AML-193 (cell line): ENCODE measurements at regions not wholly inside any gene's neighbourhood (a gene's known extent, or its start where the extent isn't known, plus 50 kb on each side); places are given as distances from the start of the nearest gene placed in this dataset.
"Not testable (repeated sequence)": the region's sequence is repeated elsewhere in the genome, so short reads cannot be mapped to it uniquely, and the experiment has no call there.

Experiments used
- DNase-seq, 2 experiments: peaks; one replicate each; lab custom pipeline; 2025; lab: John Stamatoyannopoulos, UW

DNA sequence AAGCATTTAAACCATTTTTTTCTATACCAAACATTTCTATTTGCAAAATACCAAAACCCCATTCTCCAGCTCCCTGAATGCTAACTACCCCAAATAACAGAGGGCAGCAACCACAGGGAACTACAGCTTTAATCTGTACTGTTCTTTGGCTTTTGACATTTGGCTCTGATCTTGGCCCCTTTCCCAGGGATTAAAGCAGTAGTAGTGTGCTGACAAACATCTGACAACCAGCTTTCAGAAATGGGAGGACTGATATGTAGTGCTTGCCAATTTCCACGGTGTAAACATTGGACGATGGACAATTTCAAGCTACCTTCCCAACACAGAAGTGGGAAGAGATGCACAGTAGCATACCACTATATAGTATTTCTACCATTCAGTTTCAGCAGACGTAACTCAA is 88.4 kb upstream of the TEAD1 start:
- DNase-seq = no peak

DNA sequence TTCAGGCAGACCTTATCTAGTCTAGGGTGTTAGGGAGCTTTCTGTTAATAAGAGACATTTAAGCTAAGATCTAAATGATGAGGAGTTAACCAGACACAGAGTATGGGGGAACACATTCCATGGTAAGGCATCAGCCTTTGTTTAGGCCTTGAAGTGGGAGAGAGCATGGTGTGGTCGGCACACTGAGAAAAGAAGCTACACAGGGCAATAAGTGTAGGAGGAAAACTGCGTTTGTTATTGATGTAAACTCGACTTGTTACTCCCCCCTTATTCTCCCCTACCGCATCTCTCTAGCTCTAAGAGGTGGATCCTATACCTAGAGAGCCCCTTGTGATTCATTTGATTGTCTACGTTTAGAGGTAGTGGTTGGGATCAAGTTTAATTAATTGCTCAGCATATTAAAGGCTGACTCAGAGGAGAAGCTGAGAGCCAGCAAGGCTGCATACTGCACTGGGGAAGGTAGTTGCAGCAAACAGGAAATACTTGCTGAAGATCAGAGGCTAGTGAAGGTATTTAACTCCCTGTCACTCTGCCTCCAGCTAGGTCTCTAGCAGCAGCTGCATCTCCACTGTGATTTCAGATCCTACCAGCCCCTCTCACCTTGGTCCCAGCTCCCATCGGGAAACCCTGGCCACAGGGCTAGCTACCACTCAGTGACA is 86.8 kb upstream of the TEAD1 start:
- no peak for DNase-seq

DNA sequence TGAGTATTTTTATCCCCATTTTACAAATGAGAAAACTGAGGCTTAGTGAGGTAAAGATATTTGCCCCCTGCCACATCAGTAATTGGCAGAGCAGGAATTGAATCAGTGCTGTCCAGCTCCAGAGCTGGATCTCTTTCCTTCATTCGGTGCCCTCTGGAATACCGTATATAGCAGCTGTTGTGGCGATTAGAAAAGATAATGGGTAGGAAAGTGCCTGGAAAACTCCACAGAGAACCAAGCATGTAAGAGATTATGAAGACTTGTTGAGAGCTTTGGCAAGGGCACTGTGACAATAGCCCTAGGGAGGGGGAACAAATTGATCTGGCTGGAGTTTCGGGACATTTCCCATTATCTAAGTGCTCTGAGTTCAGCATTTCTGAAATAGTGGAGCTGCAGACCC is 82.5 kb upstream of the TEAD1 start:
- no peak for DNase-seq

DNA sequence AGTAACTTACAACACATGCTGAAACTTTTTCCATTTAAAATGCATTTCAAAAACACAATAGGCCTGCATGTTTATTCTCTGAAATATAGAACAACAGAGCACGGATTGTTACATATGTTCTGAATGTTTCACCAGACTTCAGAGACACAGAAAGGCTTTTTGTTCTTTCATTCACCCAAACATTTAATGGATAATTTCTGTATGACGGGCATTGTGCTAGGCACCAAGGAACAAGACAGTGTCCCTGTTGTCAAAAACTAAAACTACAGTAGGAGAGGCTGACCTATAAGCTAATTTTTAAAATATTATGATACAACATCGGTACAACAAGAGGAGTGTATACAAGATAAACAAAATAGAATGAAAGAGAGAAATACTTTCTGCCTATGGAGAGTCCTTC is 81.9 kb upstream of the TEAD1 start:
- no peak for DNase-seq

DNA sequence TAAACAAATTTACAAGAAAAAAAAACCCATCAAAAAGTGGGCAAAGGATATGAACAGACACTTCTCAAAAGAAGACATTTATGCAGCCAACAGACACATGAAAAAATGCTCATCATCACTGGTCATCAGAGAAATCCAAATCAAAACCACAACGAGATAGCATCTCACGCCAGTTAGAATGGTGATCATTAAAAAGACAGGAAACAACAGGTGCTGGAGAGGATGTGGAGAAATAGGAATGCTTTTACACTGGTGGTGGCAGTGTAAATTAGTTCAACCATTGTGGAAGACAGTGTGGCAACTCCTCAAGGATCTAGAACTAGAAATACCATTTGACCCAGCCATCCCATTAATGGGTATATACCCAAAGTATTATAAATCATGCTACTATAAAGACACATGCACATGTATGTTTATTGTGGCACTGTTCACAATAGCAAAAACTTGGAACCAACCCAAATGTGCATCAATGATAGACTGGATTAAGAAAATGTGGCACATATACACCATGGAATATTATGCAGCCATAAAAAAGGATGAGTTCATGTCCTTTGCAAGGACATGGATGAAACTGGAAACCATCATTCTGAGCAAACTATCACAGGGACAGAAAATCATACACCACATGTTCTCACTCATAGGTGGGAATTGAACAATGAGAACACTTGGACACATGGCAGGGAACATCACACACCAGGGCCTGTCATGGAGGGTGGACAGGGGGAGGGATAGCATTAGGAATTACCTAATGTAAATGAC is 79.0 kb upstream of the TEAD1 start:
- not testable (repeated sequence) for DNase-seq

DNA sequence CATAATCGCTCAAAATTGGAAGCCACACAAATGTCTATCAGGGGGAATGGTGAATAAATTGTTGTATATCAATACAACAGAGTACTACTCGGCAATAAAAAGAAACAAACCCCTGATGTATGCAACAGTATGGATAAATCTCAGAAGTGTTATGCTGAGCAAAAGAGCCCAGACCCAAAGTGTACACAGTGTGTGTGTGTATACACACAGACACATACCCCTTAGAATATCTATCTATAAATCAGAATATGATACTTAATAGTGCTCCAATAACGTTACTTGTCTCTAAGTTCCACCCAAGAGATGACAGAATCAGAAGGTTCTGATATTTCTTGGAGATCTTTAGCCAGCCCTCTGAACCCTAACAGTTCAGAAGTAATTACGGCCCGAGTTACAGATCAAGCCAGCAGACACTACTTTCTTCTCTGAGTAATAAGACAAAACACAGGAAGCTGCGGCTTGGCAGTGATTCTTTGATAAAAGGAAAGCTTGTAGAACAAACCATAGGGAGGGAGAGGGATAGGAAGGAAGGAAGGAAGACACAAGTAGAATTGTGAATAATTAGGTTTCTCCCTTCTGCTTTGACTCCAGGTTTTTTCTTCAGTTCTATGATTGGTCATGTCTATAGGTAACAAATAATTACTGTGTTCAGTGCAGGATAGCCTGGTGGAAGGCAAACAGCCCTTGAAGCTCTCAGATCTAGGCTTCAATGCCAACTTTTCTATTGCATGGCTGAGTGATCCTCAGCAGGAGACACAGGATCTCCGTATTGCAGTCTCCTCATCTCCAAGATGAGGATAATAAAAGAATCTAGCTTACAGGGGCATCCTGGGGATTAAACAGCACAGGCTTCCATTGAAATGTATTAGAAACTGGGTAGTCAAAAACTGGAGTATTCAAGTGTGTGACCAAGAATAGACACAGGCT is 75.6 kb upstream of the TEAD1 start:
- no peak for DNase-seq

DNA sequence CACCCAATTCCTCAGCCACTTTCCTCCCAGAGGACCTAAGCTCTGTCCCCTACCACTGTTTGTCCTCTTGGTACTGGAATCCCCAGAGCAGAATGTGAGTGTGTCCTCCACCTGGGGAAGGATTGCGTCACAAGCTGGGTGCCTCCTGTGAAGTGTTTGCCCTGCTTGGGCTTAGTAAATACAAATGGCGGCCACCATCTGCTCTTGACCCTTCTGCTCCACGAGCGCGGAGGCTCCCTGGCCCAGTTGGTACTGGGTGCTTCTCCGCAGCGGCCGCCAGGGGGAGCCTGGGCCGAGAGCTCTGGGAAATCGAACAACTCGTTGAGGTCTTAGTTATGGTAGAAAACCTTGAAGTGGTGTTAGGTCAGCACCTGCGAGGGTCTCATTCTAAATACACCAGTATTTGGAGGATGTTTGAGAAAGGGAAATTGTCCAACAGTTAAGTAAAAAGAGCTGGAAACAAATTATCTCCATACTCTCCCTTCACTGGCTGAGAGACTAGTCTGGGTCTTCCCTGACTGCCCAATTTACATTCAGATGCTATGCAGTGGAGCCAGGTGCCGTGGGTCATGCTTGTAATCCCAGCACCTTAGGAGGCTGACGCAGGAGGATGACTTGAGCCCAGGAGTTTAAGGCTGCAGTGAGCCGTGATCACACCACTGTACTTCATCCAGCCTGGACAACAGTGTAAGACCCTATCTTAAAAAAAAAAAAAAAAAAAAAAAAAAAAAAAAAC is 74.6 kb upstream of the TEAD1 start:
- peak in 1 of 2 experiments; percentile 29 for DNase-seq

DNA sequence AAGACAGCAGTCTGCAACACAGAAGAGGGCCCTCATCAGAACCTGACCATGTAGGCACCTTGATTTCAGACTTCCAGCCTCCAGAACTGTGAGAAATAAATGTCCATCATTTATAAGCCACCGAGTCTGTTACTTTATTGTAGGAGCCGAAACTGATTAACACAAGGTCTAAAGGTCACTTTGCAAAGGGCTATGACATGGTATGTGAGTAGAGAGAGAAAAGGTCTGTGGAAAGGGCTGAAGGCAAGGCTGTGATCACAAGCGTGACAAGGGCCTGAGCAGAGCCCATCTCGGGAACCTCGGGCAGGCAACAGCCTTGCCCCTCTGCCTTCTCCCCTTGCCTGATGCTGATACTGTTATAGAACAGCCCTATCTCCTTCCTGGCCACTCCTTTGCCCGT is 73.4 kb upstream of the TEAD1 start:
- no peak for DNase-seq

DNA sequence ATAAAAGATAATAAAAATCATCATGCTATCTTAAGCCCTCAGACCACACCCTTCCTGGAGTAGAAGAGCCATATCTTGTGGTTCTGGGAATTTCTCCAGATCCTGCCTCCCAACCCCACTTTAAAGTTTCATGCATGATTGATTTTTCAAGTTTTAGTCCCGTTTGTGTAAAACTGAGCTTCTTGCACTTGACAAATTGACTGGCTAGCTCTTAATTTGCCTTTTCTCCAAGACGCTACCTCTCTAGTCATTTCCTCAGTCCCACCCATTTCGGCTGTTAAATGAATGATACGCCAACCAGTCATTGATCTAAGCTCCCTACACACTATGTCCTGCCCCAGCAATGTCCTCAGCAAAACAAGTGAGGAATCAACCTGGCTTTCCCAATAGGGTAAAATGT is 71.8 kb upstream of the TEAD1 start:
- no peak for DNase-seq

DNA sequence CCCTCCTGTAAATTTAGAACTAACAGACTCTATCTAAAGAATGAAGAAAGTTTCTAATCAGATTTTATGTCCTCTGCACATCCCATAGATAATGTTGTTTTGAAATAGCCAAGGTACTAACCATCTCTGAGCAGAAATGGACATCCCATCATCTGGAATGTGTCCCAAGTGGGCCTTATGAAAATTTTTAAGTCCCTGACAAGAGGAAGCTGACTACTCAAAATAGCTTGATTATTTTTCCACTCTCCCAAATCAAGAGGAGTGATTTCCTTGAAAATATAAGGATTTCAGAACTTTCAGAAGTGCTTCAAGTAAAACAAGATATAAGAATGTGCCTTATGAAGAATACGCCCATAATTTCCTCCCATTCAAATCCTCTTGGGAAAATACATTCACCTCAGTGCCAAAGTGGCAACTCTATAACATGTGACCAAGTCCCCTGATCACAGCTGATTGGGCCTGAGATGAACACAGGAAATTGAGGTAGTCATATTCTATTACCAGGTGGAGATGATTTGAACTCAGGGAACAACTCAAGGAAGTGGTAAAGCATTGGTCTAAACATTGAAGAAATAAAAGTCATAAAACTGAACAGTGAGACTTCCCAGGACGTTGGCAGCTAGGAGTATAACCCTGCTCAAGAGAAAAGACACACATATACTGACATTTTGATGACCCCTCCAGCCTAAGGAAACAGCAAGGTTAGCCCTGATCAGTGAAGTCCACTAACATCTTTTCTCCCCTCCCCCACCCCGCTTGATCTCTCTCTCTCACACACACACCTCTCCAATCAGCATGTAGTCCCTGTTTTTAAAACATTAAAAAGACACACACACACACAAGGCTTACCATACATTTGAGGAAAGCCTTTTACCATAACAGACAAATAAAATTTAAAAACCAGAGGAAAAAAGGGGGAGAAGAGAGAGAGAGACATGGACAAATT is 70.8 kb upstream of the TEAD1 start:
- no peak for DNase-seq

DNA sequence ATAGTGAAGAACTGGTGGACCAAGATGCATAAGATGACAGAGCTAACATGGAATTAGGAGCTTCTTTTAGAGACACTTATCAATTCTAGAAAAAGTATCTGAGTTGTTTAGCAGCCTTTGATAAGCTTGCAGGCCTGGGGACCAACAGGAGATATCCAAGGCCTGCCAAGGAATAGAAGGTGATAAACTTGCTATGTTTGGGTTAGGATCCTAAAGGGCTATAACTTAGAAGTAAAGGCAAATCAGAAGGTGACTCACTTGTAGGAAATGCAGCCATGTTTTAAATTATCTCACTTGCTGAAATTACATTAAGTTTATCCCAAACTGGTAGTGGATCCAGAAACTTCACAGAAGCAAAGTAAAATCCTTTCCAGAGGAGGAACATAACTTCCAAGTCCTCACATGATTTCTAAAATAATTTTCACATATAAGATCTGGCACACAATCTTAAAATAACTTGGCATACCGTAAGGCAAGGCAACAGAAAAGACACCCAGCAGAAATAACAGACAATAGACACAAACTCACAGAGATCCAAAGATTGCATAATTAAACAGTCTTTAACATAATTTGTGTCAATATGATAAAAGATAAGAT is 69.6 kb upstream of the TEAD1 start:
- no peak for DNase-seq

DNA sequence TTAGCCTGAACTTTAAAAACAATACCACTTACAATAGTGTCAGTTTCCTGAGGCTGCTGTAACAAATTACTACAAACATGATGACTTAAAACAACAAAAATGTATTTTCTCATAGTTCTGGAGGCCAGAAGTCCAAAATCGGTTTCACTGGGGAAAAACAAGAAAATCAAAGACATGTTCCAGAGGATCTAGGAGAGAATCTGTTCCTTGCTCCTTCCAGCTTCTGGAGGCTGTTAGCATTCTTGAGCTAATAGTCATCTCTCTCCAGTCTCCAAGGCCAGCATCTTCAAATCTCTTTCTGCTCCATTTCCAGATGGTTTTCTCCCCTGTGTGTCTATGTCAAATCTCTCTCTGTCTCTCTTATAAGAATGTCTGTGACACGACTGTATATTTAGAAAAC is 67.6 kb upstream of the TEAD1 start:
- no peak for DNase-seq

DNA sequence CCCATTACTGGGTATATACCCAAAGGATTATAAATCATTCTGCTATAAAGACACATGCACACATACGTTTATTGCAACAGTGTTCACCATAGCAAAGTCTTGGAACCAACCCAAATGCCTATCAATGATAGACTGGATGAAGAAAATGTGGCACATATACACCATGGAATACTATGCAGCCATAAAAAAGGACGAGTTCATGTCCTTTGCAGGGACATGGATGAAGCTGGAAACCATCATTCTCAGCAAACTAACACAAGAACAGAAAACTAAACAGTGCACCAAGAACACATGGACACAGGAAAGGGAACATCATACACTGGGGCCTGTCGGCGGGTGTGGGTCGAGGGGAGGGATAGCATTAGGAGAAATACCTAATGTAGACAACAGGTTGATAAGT is 65.5 kb upstream of the TEAD1 start:
- DNase-seq = not testable (repeated sequence)

DNA sequence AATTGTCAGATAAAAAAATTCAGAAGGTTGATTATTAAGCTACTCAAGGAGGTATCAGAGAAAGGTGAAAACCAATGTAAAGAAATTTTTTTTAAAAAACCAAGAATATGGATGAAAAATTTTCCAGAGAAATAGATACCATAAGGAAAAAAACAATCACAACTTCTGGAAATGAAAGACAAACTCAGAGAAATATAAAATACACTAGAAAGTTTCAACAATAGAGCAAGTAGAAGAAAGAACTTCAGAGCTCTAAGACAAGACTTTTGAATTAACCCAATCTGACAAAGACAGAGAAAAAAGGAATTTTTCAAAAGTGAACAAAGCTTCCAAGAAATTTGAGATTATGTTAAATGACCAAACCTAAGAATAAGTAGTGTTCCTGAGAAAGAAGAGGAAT is 62.9 kb upstream of the TEAD1 start:
- DNase-seq = no peak

DNA sequence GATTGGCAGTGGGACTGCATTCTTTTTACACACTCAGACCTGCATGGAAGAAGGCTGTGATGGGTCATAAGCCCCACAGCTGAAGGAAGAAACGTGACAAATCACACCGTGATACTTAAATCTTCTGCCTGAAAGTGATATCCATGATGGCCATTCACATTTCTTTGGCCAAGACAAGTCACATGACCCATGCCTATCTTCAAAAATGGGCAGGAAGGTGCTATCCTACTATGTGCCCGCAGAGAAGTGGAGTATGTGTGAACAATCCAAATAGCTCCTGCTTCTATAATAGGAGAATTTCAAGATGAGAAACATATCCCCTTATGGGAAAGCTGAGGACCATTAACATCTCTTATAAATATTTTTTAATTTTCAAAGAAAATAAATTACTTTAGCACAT is 56.6 kb upstream of the TEAD1 start:
- no peak for DNase-seq

DNA sequence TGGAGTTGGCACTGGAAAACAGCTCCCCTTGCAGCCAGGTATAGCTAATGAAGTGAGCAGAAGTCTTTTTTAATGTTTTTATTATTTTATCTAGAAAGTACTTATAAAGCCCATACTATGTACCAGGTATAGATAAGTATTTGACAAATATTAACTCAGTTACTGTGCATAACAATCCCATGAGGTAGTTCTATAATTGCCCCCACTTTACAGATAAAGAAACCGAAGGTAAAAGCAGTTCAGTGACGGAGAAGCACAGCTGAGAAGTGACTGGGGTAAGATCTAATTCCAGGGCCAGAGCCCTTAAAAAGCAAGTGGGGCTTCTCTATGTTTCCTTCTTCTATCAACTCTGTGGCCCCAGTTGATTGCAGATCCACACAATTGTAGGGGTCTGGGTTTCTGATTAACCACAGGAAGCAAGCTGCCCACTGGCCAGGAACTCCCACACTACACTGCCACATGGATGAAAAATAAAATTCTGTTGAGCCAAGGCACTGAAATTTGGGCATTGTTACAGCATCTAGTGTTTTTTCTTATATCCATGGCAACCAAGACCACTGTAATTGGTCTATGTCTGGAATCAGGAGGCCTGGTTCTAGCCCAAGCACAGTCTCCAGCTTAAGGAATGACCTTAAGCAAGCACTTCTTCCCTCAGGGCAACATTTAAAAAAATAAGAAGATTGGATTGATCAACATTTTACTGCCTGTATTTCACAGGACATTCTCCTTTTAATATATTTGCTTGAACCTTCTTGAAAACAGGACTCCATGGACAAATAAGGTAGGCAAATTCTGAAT is 55.3 kb upstream of the TEAD1 start:
- no peak for DNase-seq

DNA sequence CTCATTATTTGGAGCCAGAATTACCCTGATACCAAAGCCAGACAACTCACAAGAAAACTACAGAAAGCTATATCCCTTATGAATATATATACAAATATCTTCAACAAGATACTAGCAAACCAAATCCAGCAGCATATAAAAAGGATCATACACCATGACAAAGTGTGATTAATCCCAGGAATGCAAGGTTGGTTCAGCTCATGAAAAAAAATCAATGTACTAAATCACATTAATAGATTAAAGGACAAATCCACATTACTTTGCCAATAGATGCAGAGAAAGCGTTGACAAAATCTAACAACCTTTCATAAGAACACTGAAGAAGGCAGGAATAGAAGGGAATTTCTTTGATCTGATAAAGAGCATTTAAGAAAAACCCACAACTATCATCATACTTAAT is 50.4 kb upstream of the TEAD1 start:
- no peak for DNase-seq
